HUDEP-2 (cell line): ENCODE measurements at regions not wholly inside any gene's neighbourhood (a gene's known extent, or its start where the extent isn't known, plus 50 kb on each side); places are given as distances from the start of the nearest gene placed in this dataset.

ENCODE experiments used
- DNase-seq, 76 experiments: peaks; one replicate each; lab custom pipeline; 2025; ENCODE audit not compliant: unreplicated experiment in 76 of 76; lab: John Stamatoyannopoulos, UW

GRCh38 chr9:13990994-13991393, 322.9 kb downstream of the NFIB start:
- DNase-seq, result no peak

GRCh38 chr9:13990331-13990730, 323.6 kb downstream of the NFIB start:
- no peak for DNase-seq

GRCh38 chr9:13988944-13989343, 325.0 kb downstream of the NFIB start:
- DNase-seq, result no peak

GRCh38 chr9:13983607-13984006, 330.3 kb downstream of the NFIB start:
- DNase-seq, result no peak

- DNase-seq, result no peak
These were observed 334.0 kb downstream of the NFIB start for GRCh38 chr9:13979941-13980318.

GRCh38 chr9:13975611-13976290, 338.2 kb downstream of the NFIB start:
- no peak for DNase-seq

- no peak for DNase-seq
These were observed 339.1 kb downstream of the NFIB start for GRCh38 chr9:13974891-13975290.

- no peak for DNase-seq
These were observed 341.8 kb downstream of the NFIB start for GRCh38 chr9:13971966-13972655.

- DNase-seq, result no peak
These were observed 342.5 kb downstream of the NFIB start for GRCh38 chr9:13971415-13971814.

GRCh38 chr9:13970426-13970825, 343.5 kb downstream of the NFIB start:
- DNase-seq, result no peak

- DNase-seq, result no peak
These were observed 343.9 kb downstream of the NFIB start for GRCh38 chr9:13970018-13970417.

- no peak for DNase-seq
These were observed 346.5 kb downstream of the NFIB start for GRCh38 chr9:13967438-13967837.

GRCh38 chr9:13967011-13967410, 346.9 kb downstream of the NFIB start:
- DNase-seq, result no peak

- DNase-seq, result no peak
These were observed 350.8 kb downstream of the NFIB start for GRCh38 chr9:13963005-13963653.

GRCh38 chr9:13962006-13962405, 351.9 kb downstream of the NFIB start:
- no peak for DNase-seq

GRCh38 chr9:13960011-13960765, 353.8 kb downstream of the NFIB start:
- DNase-seq, result no peak

- DNase-seq, result no peak
These were observed 355.3 kb downstream of the NFIB start for GRCh38 chr9:13958672-13959071.

GRCh38 chr9:13957089-13957488, 356.9 kb downstream of the NFIB start:
- no peak for DNase-seq

GRCh38 chr9:13956107-13956506, 357.8 kb downstream of the NFIB start:
- DNase-seq, result no peak

- DNase-seq, result no peak
These were observed 361.0 kb downstream of the NFIB start for GRCh38 chr9:13952906-13953305.

GRCh38 chr9:13948037-13948436, 365.9 kb downstream of the NFIB start:
- no peak for DNase-seq
